ENCODE measurements at regions not wholly inside any gene's neighbourhood (a gene's known extent, or its start where the extent isn't known, plus 50 kb on each side); places are given as distances from the start of the nearest gene placed in this dataset.
A peak's percentile ranks its signal among the peaks of the same experiment; 100 is the strongest.
"Not testable (repeated sequence)": the region's sequence is repeated elsewhere in the genome, so short reads cannot be mapped to it uniquely, and the experiment has no call there.

- H3K9ac ChIP-seq (replicated peaks; ENCODE audit: extremely low read depth, insufficient read depth, low read length); H3K4me3 ChIP-seq (replicated peaks in 1 of 3; ENCODE audit: insufficient read depth in 1 of 3, low read depth in 1 of 3, low read length in 3 of 3); H3K9me3 ChIP-seq (replicated peaks; ENCODE audit: control insufficient read depth, insufficient read depth, low read length); H2AFZ ChIP-seq (ENCODE audit: low read depth, low read length); H3K4me2 ChIP-seq (ENCODE audit: insufficient read depth, low read length); H3K27me3 ChIP-seq (ENCODE audit: control insufficient read depth in 2 of 2, insufficient read depth in 2 of 2, low read length in 2 of 2); H3K79me2 ChIP-seq (ENCODE audit: control insufficient read depth, insufficient read depth, low read length); H3K9me1 ChIP-seq (replicated peaks; ENCODE audit: control insufficient read depth, extremely low read depth, insufficient read depth, low read length); dilution Hi-C loops (cut with MboI; ENCODE audit: extremely low pct_ligation_motif_present, low sequenced_read_pairs); POLR2A ChIA-PET; FAIRE-seq; H3K27ac ChIP-seq (ENCODE audit: insufficient read depth, low read depth, low read length); DNase-seq (ENCODE audit: low read depth, low spot score); BruUV-seq (replicated peaks); H3K4me1 ChIP-seq (ENCODE audit: control insufficient read depth, extremely low read depth, insufficient read depth, low read length); CTCF ChIA-PET; H4K20me1 ChIP-seq (replicated peaks; ENCODE audit: control insufficient read depth, extremely low read depth, insufficient read depth, low read length); intact Hi-C loops (cut with micrococcal nuclease); H3K36me3 ChIP-seq (ENCODE audit: control insufficient read depth in 2 of 2, extremely low read depth in 1 of 2, insufficient read depth in 2 of 2, low read length in 2 of 2): not testable (repeated sequence)
Observed at GRCh38 chr12:34262140-34262539, 239.8 kb downstream of the ALG10 start.

GRCh38 chr12:34264110-34264509, 241.8 kb downstream of the ALG10 start:
- no peak for DNase-seq (ENCODE audit: low read depth, low spot score)
- Histone ChIP-seq H3K9ac (replicated peaks; ENCODE audit: extremely low read depth, insufficient read depth, low read length) (no peak overlapping the region), H3K27me3 (ENCODE audit: control insufficient read depth in 2 of 2, insufficient read depth in 2 of 2, low read length in 2 of 2) (no peaks in the 10 kb centered on the region), H3K4me2 (ENCODE audit: insufficient read depth, low read length) (no peak overlapping the region), H3K36me3 (ENCODE audit: control insufficient read depth in 2 of 2, extremely low read depth in 1 of 2, insufficient read depth in 2 of 2, low read length in 2 of 2) (no peaks in the 10 kb centered on the region), H4K20me1 (replicated peaks; ENCODE audit: control insufficient read depth, extremely low read depth, insufficient read depth, low read length) (no peaks in the 10 kb centered on the region), H3K4me1 (ENCODE audit: control insufficient read depth, extremely low read depth, insufficient read depth, low read length) (no peaks in the 10 kb centered on the region), H3K79me2 (ENCODE audit: control insufficient read depth, insufficient read depth, low read length) (no peaks in the 10 kb centered on the region), H2AFZ (ENCODE audit: low read depth, low read length) (no peak overlapping the region), H3K9me3 (replicated peaks; ENCODE audit: control insufficient read depth, insufficient read depth, low read length) (peaks cover 3% of the 10 kb centered on the region), H3K4me3 (replicated peaks in 1 of 3; ENCODE audit: insufficient read depth in 1 of 3, low read depth in 1 of 3, low read length in 3 of 3) (no peak overlapping the region), H3K27ac (ENCODE audit: insufficient read depth, low read depth, low read length) (no peak overlapping the region), H3K9me1 (replicated peaks; ENCODE audit: control insufficient read depth, extremely low read depth, insufficient read depth, low read length) (no peaks in the 10 kb centered on the region)
- POLR2A ChIA-PET = no interaction called here
- intact Hi-C loops (cut with micrococcal nuclease) = no loop called here
- dilution Hi-C loops (cut with MboI; ENCODE audit: extremely low pct_ligation_motif_present, low sequenced_read_pairs) = no loop called here
- TF ChIP-seq POLR2A (IDR thresholded peaks at IDR 0.05; ENCODE audit: low read depth, low read length) (no peak), MYC (IDR thresholded peaks at IDR 0.05; ENCODE audit: low read depth, low read length) (no peak), FOS (IDR thresholded peaks at IDR 0.05; ENCODE audit: borderline replicate concordance, insufficient read depth, low read length) (no peak), EZH2 (IDR thresholded peaks at IDR 0.05; ENCODE audit: borderline replicate concordance, low read depth, low read length, severe bottlenecking) (no peak), MAX (IDR thresholded peaks at IDR 0.05; ENCODE audit: insufficient read depth, insufficient read length) (no peak), JUN (IDR thresholded peaks at IDR 0.05; ENCODE audit: borderline replicate concordance, insufficient read depth, insufficient read length, low read depth) (no peak), GATA2 (IDR thresholded peaks at IDR 0.05; ENCODE audit: insufficient read depth, insufficient read length, low read depth, low read length) (no peak), POLR2AphosphoS5 (IDR thresholded peaks at IDR 0.05; ENCODE audit: insufficient read depth, low read depth, low read length) (no peak)
- TF ChIP-seq, protein P1, sequence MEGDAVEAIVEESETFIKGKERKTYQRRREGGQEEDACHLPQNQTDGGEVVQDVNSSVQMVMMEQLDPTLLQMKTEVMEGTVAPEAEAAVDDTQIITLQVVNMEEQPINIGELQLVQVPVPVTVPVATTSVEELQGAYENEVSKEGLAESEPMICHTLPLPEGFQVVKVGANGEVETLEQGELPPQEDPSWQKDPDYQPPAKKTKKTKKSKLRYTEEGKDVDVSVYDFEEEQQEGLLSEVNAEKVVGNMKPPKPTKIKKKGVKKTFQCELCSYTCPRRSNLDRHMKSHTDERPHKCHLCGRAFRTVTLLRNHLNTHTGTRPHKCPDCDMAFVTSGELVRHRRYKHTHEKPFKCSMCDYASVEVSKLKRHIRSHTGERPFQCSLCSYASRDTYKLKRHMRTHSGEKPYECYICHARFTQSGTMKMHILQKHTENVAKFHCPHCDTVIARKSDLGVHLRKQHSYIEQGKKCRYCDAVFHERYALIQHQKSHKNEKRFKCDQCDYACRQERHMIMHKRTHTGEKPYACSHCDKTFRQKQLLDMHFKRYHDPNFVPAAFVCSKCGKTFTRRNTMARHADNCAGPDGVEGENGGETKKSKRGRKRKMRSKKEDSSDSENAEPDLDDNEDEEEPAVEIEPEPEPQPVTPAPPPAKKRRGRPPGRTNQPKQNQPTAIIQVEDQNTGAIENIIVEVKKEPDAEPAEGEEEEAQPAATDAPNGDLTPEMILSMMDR (IDR thresholded peaks at IDR 0.05; ENCODE audit: extremely low read depth in 1 of 2, insufficient read depth in 1 of 2, low read depth in 1 of 2, low read length in 2 of 2) = no peak
- CTCF ChIA-PET = no interaction called here
- BruUV-seq (replicated peaks) = no TSS peak
- FAIRE-seq = peak; percentile 100

- H3K9me3 ChIP-seq (replicated peaks; ENCODE audit: control insufficient read depth, insufficient read depth, low read length); H3K79me2 ChIP-seq (ENCODE audit: control insufficient read depth, insufficient read depth, low read length); H3K27me3 ChIP-seq (ENCODE audit: control insufficient read depth in 2 of 2, insufficient read depth in 2 of 2, low read length in 2 of 2); H3K4me1 ChIP-seq (ENCODE audit: control insufficient read depth, extremely low read depth, insufficient read depth, low read length); H3K9ac ChIP-seq (replicated peaks; ENCODE audit: extremely low read depth, insufficient read depth, low read length); H3K27ac ChIP-seq (ENCODE audit: insufficient read depth, low read depth, low read length); H4K20me1 ChIP-seq (replicated peaks; ENCODE audit: control insufficient read depth, extremely low read depth, insufficient read depth, low read length); H3K4me3 ChIP-seq (replicated peaks in 1 of 3; ENCODE audit: insufficient read depth in 1 of 3, low read depth in 1 of 3, low read length in 3 of 3); CTCF ChIA-PET; dilution Hi-C loops (cut with MboI; ENCODE audit: extremely low pct_ligation_motif_present, low sequenced_read_pairs); intact Hi-C loops (cut with micrococcal nuclease); FAIRE-seq; H2AFZ ChIP-seq (ENCODE audit: low read depth, low read length); BruUV-seq (replicated peaks); DNase-seq (ENCODE audit: low read depth, low spot score); H3K9me1 ChIP-seq (replicated peaks; ENCODE audit: control insufficient read depth, extremely low read depth, insufficient read depth, low read length); H3K4me2 ChIP-seq (ENCODE audit: insufficient read depth, low read length); POLR2A ChIA-PET; H3K36me3 ChIP-seq (ENCODE audit: control insufficient read depth in 2 of 2, extremely low read depth in 1 of 2, insufficient read depth in 2 of 2, low read length in 2 of 2): not testable (repeated sequence)
Observed at GRCh38 chr12:34273703-34274102, 251.4 kb downstream of the ALG10 start.
